Ovary (tissue), 7 donors: ENCODE measurements at regions not wholly inside any gene's neighbourhood (a gene's known extent, or its start where the extent isn't known, plus 50 kb on each side); places are given as distances from the start of the nearest gene placed in this dataset.

ENCODE experiments used
- DNase-seq, 5 donors: peaks; one replicate each; pipeline ENCODE4 v3.0.0-alpha.2; 2019 to 2020
- H3K27ac ChIP-seq, 2 donors: fragments of 200-600 bp; one replicate each; pipeline versions ENCODE4 v1.5.1 to v1.8.0; 2019 to 2022
- H3K27me3 ChIP-seq: fragments of 200-600 bp; one replicate; pipeline ENCODE4 v1.8.0; 2022
- H3K36me3 ChIP-seq: fragments of 200-600 bp; sonication (generic); one replicate; pipeline ENCODE4 v1.5.1; 2019
- H3K4me1 ChIP-seq: one replicate; pipeline ENCODE4 v1.8.1; 2013; ENCODE audit warnings: mild to moderate bottlenecking, moderate library complexity; ENCODE audit not compliant: insufficient read depth
- H3K4me3 ChIP-seq: fragments of 200-600 bp; sonication (generic); one replicate; pipeline ENCODE4 v1.5.1; 2017
- H3K9me3 ChIP-seq, 2 donors: fragments of 200-600 bp in 1 of 2; sonication (generic) in 1 of 2; one replicate each; pipeline versions ENCODE4 v1.5.1 to v1.8.1; 2013 to 2019; ENCODE audit warnings: mild to moderate bottlenecking in 1 of 2, moderate library complexity in 1 of 2
- CTCF ChIP-seq, 3 donors: fragments of 450-650 bp in 2 of 3; fragments of 200-600 bp in 1 of 3; IDR thresholded peaks; one replicate each; pipeline versions ENCODE4 v1.5.1 to v1.8.0; 2016 to 2022; ENCODE audit warnings: antibody characterized with exemption in 3 of 3, mild to moderate bottlenecking in 1 of 3
- EP300 ChIP-seq: sonication (generic); formaldehyde crosslinking; IDR thresholded peaks from one replicate; pipeline ENCODE4 v1.6.1; 2017; ENCODE audit warnings: antibody characterized with exemption
- POLR2A ChIP-seq: fragments of 450-650 bp; IDR thresholded peaks from one replicate; pipeline ENCODE4 v1.6.1; 2017; ENCODE audit warnings: antibody characterized with exemption, mild to moderate bottlenecking, moderate library complexity
- WGBS, 3 donors: extraction: QIAGEN DNeasy Blood & Tissue Kit in 1 of 3; methylation state at CpG; one replicate each; pipeline versions ENCODE4 v1.1.5 to v1.1.7; 2013 to 2017; 5-methylcytosine and 5-hydroxymethylcytosine counted together
- intact Hi-C, 4 donors: fragments of 100-400 bp; cut with DNase I; formaldehyde crosslinking; loops; one replicate each; pipeline versions ENCODE4 v1.11.0 to v1.15.1; 2022 to 2023
- donor health status: DM: no; HTN: no; CAD: no; lungs with moderate emphysema.
- donor health status: DM: no; HTN: no; CAD: no.
- donor health status: Bipolar disorder and iron deficiency.
- donor health status: DM: no; HTN: no; CAD: no.
- donor health status: DM: yes; HTN: yes; CAD: no.

DNA sequence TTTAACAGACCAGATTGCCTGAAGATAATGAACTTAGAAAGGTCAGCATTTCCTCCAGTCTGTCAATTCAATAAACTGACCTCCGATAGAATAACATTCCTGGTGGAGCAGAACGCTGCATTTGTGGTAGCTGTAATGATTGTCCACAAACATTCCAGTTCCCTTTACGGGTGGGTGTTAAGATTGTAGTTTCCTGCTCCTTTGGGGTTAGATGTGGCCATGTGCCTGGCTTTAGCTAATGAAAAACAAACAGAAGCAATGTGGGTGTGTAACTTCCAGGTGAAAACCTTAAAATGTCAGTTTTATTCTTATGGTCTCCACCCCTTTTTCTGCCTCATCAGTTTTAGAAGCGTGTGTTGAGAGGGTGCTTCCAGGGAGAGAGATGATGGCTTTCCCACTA is 217.3 kb upstream of the CRY1 start:
- 37 to 52% (median 45%) methylated on average over 4 of the region's 4 CpGs for WGBS, 3 donors
- no peak overlapping the region for H3K27ac ChIP-seq
- intact Hi-C loops = no loop called here
- TF ChIP-seq EP300 (no peak), POLR2A (no peak), CTCF (IDR thresholded peaks at IDR 0.05) (no peak)
- no peaks in the 10 kb centered on the region for H3K4me1 ChIP-seq
- H3K4me3 ChIP-seq = no peak overlapping the region
- no peaks in the 10 kb centered on the region for H3K27me3 ChIP-seq
- peaks cover 0 to 3% of the 10 kb centered on the region in 2 donors for H3K9me3 ChIP-seq
- no peak for DNase-seq
- H3K36me3 ChIP-seq = no peaks in the 10 kb centered on the region

DNA sequence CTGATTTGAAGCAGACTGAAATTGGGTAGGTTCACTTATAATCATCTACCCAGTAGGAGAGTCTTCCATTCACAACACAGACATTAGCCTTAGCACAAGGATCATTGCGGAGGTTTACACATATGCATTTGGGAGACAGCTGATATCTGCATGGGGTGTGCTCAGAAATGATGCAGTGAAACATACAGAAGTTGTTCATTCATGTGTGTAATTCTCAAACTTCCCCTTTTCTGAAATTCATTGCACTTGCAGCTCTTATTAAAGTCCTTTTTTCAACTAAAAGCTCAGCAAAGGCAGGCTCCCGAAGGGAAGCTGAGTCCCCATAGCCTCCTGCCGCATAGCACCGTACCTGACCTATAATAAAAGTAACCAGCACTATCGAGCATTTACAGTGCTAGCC is 218.3 kb upstream of the CRY1 start:
- WGBS, 3 donors = 75 to 81% (median 81%) methylated on average over 5 of the region's 5 CpGs
- H3K27me3 ChIP-seq = no peaks in the 10 kb centered on the region
- DNase-seq = no peak
- intact Hi-C loops = no loop called here
- peaks cover 0 to 3% of the 10 kb centered on the region in 2 donors for H3K9me3 ChIP-seq
- H3K4me3 ChIP-seq = no peak overlapping the region
- TF ChIP-seq EP300 = no peak
- no peak for TF ChIP-seq POLR2A
- TF ChIP-seq CTCF (IDR thresholded peaks at IDR 0.05) = no peak
- no peak overlapping the region for H3K27ac ChIP-seq
- H3K4me1 ChIP-seq = no peaks in the 10 kb centered on the region
- H3K36me3 ChIP-seq = no peaks in the 10 kb centered on the region

- Histone ChIP-seq H3K27me3 (no peaks in the 10 kb centered on the region), H3K9me3 (no peaks in the 10 kb centered on the region), H3K4me1 (peaks cover 8% of the 10 kb centered on the region), H3K27ac (no peak overlapping the region), H3K36me3 (no peaks in the 10 kb centered on the region), H3K4me3 (no peak overlapping the region)
- no peak for DNase-seq
- no peak for TF ChIP-seq POLR2A
- no peak for TF ChIP-seq CTCF (IDR thresholded peaks at IDR 0.05)
- TF ChIP-seq EP300 = no peak
- 1% methylated on average over 54 to 58 of the region's 58 CpGs for WGBS, 3 donors
- intact Hi-C loops = no loop called here
Measured at GRCh38 chr12:107317751-107318555, 224.6 kb upstream of the CRY1 start.

GRCh38 chr12:107318556-107318805 is 225.1 kb upstream of the CRY1 start:
- H3K27ac ChIP-seq = no peak overlapping the region
- TF ChIP-seq EP300 (no peak), POLR2A (no peak), CTCF (IDR thresholded peaks at IDR 0.05) (no peak)
- H3K27me3 ChIP-seq = no peaks in the 10 kb centered on the region
- H3K4me3 ChIP-seq = no peak overlapping the region
- no peaks in the 10 kb centered on the region for H3K9me3 ChIP-seq
- intact Hi-C loops = no loop called here
- peaks cover 8% of the 10 kb centered on the region for H3K4me1 ChIP-seq
- H3K36me3 ChIP-seq = no peaks in the 10 kb centered on the region
- 0% methylated on average over 19 of the region's 19 CpGs for WGBS, 3 donors
- no peak for DNase-seq
